Adrenal gland (tissue), 9 donors: ENCODE measurements at regions not wholly inside any gene's neighbourhood (a gene's known extent, or its start where the extent isn't known, plus 50 kb on each side); places are given as distances from the start of the nearest gene placed in this dataset.
"Not testable (repeated sequence)": the region's sequence is repeated elsewhere in the genome, so short reads cannot be mapped to it uniquely, and the experiment has no call there.

Experiments
- DNase-seq, 7 donors: peaks; one replicate each; pipeline ENCODE4 v3.0.0-alpha.2; 2019 to 2020
- H3K27ac ChIP-seq, 5 donors: fragments of 200-600 bp; sonication (generic) in 4 of 5; 1 replicate in 3 of 5; 2 replicates in 2 of 5; pipeline versions ENCODE4 v1.5.1 to v1.8.0; 2016 to 2020; ENCODE audit warnings: mild to moderate bottlenecking in 1 of 5
- H3K27me3 ChIP-seq: fragments of 200-600 bp; 2 replicates; pipeline ENCODE4 v1.8.0; 2021
- H3K36me3 ChIP-seq, 2 donors: fragments of 200-600 bp; replicated peaks in 1 of 2; 1 replicate in 1 of 2; 2 replicates in 1 of 2; pipeline versions ENCODE4 v1.5.1 to v1.8.0; 2018 to 2022
- H3K4me1 ChIP-seq, 2 donors: fragments of 200-600 bp; replicated peaks in 1 of 2; 1 replicate in 1 of 2; 2 replicates in 1 of 2; pipeline versions ENCODE4 v1.5.1 to v1.8.0; 2018 to 2021
- H3K4me3 ChIP-seq, 4 donors: fragments of 200-600 bp; sonication (generic) in 3 of 4; one replicate each; pipeline ENCODE4 v1.5.1; 2016 to 2018
- H3K9me3 ChIP-seq, 3 donors: fragments of 200-600 bp; sonication (generic) in 1 of 3; replicated peaks in 1 of 3; 1 replicate in 2 of 3; 2 replicates in 1 of 3; pipeline versions ENCODE4 v1.5.1 to v1.8.0; 2016 to 2021
- CTCF ChIP-seq, 6 experiments: fragments of 450-650 bp in 4 of 6; fragments of 200-600 bp in 2 of 6; sonication (generic) in 1 of 6; IDR thresholded peaks; 1 replicate in 5 of 6; 2 replicates in 1 of 6; pipeline versions ENCODE4 v1.5.1 to v1.8.0; 2016 to 2021; ENCODE audit warnings: antibody characterized with exemption in 6 of 6, mild to moderate bottlenecking in 2 of 6, moderate library complexity in 1 of 6
- POLR2A ChIP-seq, 2 donors: fragments of 450-650 bp; IDR thresholded peaks; one replicate each; pipeline ENCODE4 v1.6.1; 2017; ENCODE audit warnings: antibody characterized with exemption in 2 of 2, mild to moderate bottlenecking in 2 of 2, moderate library complexity in 1 of 2
- WGBS, 4 donors: extraction: QIAGEN DNeasy Blood & Tissue Kit in 2 of 4; methylation state at CpG; one replicate each; pipeline versions ENCODE4 v1.1.5 to v1.1.7; 2013 to 2017; 5-methylcytosine and 5-hydroxymethylcytosine counted together
- intact Hi-C, 2 donors: fragments of 100-400 bp; cut with DNase I; formaldehyde crosslinking; loops; one replicate each; pipeline versions ENCODE4 v1.14.1 to v1.15.0; 2022 to 2023
- donor health status: healthy with polysubstance abuse.
- donor health status: Bipolar disorder and iron deficiency.
- donor health status: DM: yes; HTN: yes; CAD: no.
- donor health status: DM: no; HTN: no; CAD: no.
- donor health status: DM: no; HTN: no; CAD: no.

- Histone ChIP-seq H3K9me3 (no peaks in the 10 kb centered on the region), H3K36me3 (no peaks in the 10 kb centered on the region), H3K4me3 (no peak overlapping the region), H3K27ac (no peak overlapping the region), H3K27me3 (no peaks in the 10 kb centered on the region), H3K4me1 (no peaks in the 10 kb centered on the region)
- DNase-seq, result no peak
- WGBS, 4 donors, result 75 to 88% (median 83%) methylated on average over 4 of the region's 4 CpGs
- intact Hi-C loops, result no loop called here
- TF ChIP-seq POLR2A (IDR thresholded peaks at IDR 0.05) (no peak), CTCF (IDR thresholded peaks at IDR 0.05) (no peak)
Measured at GRCh38 chr4:64682481-64682880, 273.2 kb upstream of the TECRL start.

- intact Hi-C loops, DNase-seq, H3K4me1 ChIP-seq, H3K4me3 ChIP-seq, H3K36me3 ChIP-seq, H3K27ac ChIP-seq, H3K9me3 ChIP-seq, H3K27me3 ChIP-seq: not testable (repeated sequence)
- 66 to 88% (median 79%) methylated on average over 2 of the region's 2 CpGs for WGBS, 4 donors
Measured at GRCh38 chr4:64673121-64673520, 263.9 kb upstream of the TECRL start.

- H3K4me1 ChIP-seq, result no peaks in the 10 kb centered on the region
- WGBS, 4 donors, result 70 to 85% (median 74%) methylated on average over 6 of the region's 6 CpGs
- no peaks in the 10 kb centered on the region for H3K36me3 ChIP-seq
- H3K27me3 ChIP-seq, result no peaks in the 10 kb centered on the region
- H3K4me3 ChIP-seq, result no peak overlapping the region
- H3K9me3 ChIP-seq, result no peaks in the 10 kb centered on the region
- intact Hi-C loops, result no loop called here
- TF ChIP-seq CTCF (IDR thresholded peaks at IDR 0.05) (no peak), POLR2A (IDR thresholded peaks at IDR 0.05) (no peak)
- no peak overlapping the region for H3K27ac ChIP-seq
- DNase-seq, result no peak
Measured at GRCh38 chr4:64670647-64671046, 261.4 kb upstream of the TECRL start.

GRCh38 chr4:64643841-64644240 is 234.6 kb upstream of the TECRL start:
- Histone ChIP-seq H3K27me3 (no peaks in the 10 kb centered on the region), H3K9me3 (no peaks in the 10 kb centered on the region), H3K4me1 (no peaks in the 10 kb centered on the region), H3K4me3 (no peak overlapping the region), H3K27ac (no peak overlapping the region), H3K36me3 (no peaks in the 10 kb centered on the region)
- no peak for TF ChIP-seq POLR2A (IDR thresholded peaks at IDR 0.05)
- TF ChIP-seq CTCF (IDR thresholded peaks at IDR 0.05), result no peak
- WGBS, 4 donors, result 78 to 95% (median 94%) methylated on average over 3 of the region's 3 CpGs
- intact Hi-C loops, result no loop called here
- no peak for DNase-seq

DNA sequence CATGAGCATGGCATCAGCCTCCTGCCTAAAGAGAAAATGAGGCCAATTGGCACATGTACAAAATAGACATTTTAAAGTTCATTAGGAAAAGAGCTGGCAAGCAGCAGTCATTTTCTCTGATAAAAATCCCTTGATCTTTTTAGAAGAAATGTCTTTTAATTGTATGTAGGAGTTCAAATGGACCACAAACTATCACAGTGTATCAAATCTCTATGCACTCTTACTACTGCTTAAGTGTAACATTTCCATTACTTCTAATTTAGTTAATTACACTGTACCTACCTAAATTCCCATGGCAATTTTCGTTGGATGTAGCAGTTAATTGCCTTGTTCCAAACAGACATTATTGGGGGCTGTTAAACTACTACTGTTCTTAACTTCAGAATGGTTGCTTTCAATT is 233.7 kb upstream of the TECRL start:
- H3K27me3 ChIP-seq, result no peaks in the 10 kb centered on the region
- no peak for TF ChIP-seq CTCF (IDR thresholded peaks at IDR 0.05)
- no peak for TF ChIP-seq POLR2A (IDR thresholded peaks at IDR 0.05)
- no peak for DNase-seq
- H3K36me3 ChIP-seq, result no peaks in the 10 kb centered on the region
- no peaks in the 10 kb centered on the region for H3K4me1 ChIP-seq
- intact Hi-C loops, result no loop called here
- no peak overlapping the region for H3K27ac ChIP-seq
- no peaks in the 10 kb centered on the region for H3K9me3 ChIP-seq
- no peak overlapping the region for H3K4me3 ChIP-seq
- 14 to 31% (median 29%) methylated on average over 1 of the region's 1 CpG for WGBS, 4 donors

DNA sequence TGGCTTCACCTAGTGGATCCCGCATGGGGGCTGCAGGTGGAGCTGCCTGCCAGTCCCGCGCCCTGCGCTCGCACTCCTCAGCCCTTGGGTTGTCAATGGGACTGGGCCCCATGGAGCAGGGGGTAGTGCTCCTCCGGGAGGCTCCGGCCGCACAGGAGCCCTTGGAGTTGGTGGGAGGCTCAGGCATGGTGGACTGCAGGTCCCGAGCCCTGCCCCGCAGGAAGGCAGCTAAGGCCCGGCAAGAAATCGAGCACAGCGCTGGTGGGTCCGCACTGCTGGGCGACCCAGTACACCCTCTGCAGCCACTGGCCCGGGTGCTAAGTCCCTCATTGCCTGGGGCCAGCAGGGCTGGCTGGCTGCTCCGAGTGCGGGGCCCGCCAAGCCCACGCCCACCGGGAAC is 231.2 kb upstream of the TECRL start:
- H3K27ac ChIP-seq, intact Hi-C loops, H3K27me3 ChIP-seq, H3K9me3 ChIP-seq, H3K4me3 ChIP-seq, H3K36me3 ChIP-seq, DNase-seq, H3K4me1 ChIP-seq: not testable (repeated sequence)
- WGBS, 4 donors, result 88 to 92% (median 92%) methylated on average over 16 to 21 of the region's 21 CpGs; no CpG with 5 or more reads in 1 of the 4 donors
